ENCODE measurements at regions not wholly inside any gene's neighbourhood (a gene's known extent, or its start where the extent isn't known, plus 50 kb on each side); places are given as distances from the start of the nearest gene placed in this dataset.
A peak's percentile ranks its signal among the peaks of the same experiment; 100 is the strongest.

DNA sequence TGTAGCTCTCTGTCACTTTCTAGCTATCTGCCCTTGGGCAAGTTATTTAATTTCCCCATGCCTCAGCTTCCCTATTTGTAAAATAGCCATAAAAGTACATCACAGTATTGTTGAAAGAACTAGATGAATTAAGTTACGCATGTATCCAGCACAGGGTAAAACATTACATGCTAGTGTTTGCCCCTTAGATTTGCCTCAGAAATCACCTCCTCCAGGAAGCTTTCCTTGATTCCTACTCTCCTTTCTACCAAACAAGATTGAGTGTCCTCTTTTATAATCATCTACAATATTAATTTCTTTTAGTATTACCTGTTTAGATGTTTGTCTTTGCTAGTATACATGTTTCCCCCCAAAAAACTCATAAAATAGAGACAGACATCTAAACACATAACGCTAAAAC, 369.5 kb downstream of the GBA3 start:
- no peak overlapping the region for H3K4me3 ChIP-seq (ENCODE audit: low read depth, low read length)
- TF ChIP-seq, protein P1, sequence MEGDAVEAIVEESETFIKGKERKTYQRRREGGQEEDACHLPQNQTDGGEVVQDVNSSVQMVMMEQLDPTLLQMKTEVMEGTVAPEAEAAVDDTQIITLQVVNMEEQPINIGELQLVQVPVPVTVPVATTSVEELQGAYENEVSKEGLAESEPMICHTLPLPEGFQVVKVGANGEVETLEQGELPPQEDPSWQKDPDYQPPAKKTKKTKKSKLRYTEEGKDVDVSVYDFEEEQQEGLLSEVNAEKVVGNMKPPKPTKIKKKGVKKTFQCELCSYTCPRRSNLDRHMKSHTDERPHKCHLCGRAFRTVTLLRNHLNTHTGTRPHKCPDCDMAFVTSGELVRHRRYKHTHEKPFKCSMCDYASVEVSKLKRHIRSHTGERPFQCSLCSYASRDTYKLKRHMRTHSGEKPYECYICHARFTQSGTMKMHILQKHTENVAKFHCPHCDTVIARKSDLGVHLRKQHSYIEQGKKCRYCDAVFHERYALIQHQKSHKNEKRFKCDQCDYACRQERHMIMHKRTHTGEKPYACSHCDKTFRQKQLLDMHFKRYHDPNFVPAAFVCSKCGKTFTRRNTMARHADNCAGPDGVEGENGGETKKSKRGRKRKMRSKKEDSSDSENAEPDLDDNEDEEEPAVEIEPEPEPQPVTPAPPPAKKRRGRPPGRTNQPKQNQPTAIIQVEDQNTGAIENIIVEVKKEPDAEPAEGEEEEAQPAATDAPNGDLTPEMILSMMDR (conservative IDR thresholded peaks at IDR 0.05; ENCODE audit: low read depth, low read length) = no peak
- no peak for DNase-seq (ENCODE audit: low read depth)

DNA sequence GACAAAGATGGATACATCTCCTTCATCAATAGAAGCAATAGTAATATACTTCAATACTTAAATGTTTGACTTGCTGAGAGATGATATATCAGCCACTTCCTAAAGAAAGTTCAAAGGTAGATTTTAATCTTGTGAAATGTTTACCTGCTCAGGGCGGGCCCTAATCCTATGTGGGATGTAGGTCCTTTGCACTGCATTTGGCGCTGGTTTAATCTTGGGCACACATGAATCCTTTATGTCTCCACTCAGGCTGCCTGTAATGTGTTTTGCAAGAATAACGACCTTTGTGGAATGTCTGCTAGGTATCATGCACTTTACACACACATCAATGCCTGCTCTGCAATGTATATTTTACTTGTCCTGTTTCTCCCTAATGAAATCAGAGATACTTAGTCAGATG, 368.7 kb downstream of the GBA3 start:
- H3K4me3 ChIP-seq (ENCODE audit: low read depth, low read length) = no peak overlapping the region
- TF ChIP-seq, protein P1 (conservative IDR thresholded peaks at IDR 0.05; ENCODE audit: low read depth, low read length) = no peak
- no peak for DNase-seq (ENCODE audit: low read depth)

DNA sequence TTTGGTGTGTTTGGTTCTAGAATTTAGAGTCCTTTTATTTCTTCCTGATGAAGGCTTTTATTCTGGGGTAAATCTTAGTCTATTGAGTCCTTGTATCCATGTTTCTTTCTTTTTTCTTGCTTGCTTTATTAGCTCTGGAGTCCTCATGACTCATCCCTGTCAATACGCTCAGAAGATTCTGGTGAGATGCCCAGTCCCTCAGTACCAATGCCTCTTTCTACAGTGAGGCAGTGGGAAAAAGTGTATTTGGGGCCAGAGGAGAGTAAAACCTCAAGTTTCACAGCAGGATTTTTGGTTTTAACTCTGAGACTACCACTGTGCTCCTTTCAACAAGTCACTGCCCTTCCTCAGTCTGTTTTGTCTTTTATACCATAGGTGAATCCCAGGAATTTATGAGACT, 368.0 kb downstream of the GBA3 start:
- TF ChIP-seq, protein P1 (conservative IDR thresholded peaks at IDR 0.05; ENCODE audit: low read depth, low read length) = no peak
- peak; percentile 14 for DNase-seq (ENCODE audit: low read depth)
- no peak overlapping the region for H3K4me3 ChIP-seq (ENCODE audit: low read depth, low read length)

DNA sequence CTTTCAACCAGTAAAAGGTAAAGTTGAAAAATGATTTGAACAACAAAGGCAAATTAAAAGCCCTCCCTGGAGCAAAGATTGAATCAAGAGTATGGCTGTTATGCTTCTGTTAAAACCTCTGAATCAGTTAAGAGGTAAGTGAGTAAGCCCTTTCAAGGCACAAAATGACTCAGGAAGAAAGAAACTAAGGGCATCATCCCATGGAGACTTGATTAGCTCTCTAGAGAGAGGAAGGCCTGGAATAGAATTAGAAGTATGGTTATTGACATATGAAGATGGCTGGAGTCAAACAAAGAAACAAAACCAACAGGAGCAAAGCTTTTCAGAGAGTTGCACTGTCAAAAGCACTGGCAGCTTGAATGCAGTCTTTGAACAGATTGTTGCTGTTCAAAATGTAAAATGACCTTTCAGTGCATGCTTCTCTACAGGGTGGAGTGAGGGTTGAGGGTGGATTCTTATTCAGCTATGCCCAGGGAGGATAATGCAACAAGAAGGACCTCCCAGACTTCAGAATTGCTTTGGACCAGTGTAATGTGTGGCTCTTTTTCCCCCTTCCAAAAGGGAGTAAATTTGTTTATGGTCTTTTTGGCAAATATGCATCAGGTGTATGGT, 365.5 kb downstream of the GBA3 start:
- no peak overlapping the region for H3K4me3 ChIP-seq (ENCODE audit: low read depth, low read length)
- TF ChIP-seq, protein P1 (conservative IDR thresholded peaks at IDR 0.05; ENCODE audit: low read depth, low read length) = no peak
- no peak for DNase-seq (ENCODE audit: low read depth)

DNA sequence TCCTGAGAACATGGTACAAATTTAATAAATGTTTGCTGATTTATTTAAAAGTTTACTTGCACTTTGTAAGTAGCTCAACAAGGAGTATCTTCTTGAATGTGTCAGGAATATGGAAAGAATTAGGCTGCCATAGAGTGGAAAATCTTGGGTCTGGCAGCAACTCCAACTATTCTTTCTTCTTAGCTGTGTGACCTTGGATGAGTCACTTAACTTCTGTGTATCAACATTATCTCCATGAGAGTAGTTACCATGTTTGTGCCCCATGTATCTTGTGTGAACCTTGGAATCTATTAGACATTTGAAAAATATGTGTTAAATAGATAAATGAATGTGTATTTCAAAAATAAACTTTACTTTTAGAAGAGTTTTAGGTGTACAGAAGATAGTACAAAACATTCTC, 348.8 kb downstream of the GBA3 start:
- no peak for DNase-seq (ENCODE audit: low read depth)
- TF ChIP-seq, protein P1 (conservative IDR thresholded peaks at IDR 0.05; ENCODE audit: low read depth, low read length) = no peak
- H3K4me3 ChIP-seq (ENCODE audit: low read depth, low read length) = no peak overlapping the region

DNA sequence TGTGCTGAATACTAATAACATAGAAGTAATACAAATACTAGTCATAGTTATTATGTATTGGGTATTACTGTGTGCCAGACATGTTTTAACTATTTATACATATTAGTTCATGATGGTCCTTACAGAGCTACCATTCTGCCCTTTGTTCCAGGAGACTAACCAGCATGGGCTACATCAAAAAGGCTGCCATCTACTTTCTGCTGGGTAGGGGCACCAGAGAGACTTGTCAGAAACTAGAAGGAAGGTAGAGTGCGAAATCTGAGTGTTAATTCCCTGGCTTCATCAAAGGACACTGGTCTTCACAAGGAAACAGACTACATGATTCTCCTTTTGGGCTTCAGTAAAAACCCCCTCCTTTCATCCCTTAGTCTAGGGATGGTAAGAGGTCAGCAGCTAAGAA, 347.8 kb downstream of the GBA3 start:
- DNase-seq (ENCODE audit: low read depth) = no peak
- TF ChIP-seq, protein P1 (conservative IDR thresholded peaks at IDR 0.05; ENCODE audit: low read depth, low read length) = no peak
- H3K4me3 ChIP-seq (ENCODE audit: low read depth, low read length) = no peak overlapping the region

DNA sequence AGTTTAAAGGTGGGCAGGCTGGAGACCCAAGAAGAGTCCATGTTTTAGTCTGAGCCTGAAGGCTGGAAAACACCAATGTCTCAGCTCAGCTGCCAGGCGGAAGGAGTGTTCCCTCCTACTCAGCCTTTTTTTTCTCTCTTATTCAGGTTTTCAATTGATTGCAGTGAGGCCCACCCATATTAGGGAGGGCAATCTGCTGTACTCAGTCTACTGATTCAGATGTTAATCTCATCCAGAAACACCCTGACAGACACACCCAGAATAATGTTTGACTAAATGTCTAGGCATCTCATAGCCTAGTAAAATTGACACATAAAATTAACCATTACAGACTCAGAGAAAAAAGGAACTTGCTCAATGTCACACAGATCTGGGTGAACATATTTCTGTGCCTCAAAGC, 347.1 kb downstream of the GBA3 start:
- no peak overlapping the region for H3K4me3 ChIP-seq (ENCODE audit: low read depth, low read length)
- TF ChIP-seq, protein P1 (conservative IDR thresholded peaks at IDR 0.05; ENCODE audit: low read depth, low read length) = no peak
- DNase-seq (ENCODE audit: low read depth) = no peak
